ENCODE measurements at regions not wholly inside any gene's neighbourhood (a gene's known extent, or its start where the extent isn't known, plus 50 kb on each side); places are given as distances from the start of the nearest gene placed in this dataset.

DNA sequence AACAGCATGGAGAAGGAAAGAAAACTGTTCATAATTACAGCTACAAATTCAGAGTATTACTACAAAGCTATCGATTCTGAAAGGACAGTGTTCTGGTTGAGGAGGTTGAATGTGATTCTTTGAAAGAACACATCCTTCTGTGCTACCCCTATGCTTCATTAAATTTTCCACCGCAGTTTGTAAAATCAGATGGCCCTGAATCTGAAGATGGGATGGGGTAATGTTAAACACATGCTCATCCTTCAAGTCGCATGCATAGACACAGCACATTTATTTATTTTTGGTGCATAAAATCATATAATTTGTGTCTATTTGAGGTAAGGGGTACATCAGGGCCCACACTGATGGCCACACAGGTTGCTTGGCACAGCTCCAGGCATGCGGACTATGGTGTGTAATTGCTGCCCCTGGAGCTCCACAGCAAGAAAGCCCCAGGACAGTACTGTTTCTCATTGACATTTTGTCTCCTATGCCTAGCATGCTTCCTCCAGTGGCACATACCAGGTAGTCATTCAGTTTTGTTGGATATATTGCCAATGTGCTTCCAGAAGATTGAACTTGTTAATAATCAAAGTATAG lies 238.8 kb upstream of the TANK start:
- no peak for DNase-seq

DNA sequence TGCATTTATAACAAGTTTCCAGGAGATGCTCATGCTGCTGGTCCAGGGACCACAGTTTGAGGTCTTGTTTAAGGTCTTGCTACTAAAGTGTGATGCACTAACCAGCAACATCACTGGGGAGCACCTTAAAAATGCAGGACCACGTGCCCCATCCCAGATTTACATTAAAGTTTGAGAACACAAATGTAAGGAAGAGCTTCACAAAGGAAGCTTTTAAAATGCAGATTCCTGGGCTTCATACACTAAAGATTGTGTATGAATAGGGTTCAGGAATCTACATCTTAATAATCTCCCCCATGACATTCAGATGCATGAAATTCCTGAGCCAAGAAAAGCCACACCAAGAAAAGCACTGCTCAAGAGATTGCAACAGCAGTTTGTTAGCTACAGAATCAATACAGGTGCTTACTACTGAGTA lies 235.3 kb upstream of the TANK start:
- no peak for DNase-seq

DNA sequence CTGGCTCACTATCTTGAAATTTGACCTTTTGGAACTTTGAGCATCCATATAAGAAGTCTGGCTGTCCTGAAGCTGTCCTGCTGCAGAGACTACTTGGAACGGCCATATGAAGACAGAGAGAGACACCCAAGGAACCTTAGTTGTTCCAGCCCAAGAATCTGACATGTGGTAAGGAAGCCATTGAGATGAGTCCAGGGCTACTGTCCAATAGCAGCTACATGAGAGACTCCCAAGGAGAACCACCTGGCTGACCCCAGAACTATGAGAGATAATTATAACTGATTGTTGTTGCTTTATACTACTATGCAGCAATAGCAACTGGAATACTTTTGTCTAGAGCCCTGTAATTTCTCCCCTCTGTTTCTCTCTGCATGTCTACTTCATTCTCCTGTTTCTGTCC lies 234.3 kb upstream of the TANK start:
- DNase-seq: no peak

DNA sequence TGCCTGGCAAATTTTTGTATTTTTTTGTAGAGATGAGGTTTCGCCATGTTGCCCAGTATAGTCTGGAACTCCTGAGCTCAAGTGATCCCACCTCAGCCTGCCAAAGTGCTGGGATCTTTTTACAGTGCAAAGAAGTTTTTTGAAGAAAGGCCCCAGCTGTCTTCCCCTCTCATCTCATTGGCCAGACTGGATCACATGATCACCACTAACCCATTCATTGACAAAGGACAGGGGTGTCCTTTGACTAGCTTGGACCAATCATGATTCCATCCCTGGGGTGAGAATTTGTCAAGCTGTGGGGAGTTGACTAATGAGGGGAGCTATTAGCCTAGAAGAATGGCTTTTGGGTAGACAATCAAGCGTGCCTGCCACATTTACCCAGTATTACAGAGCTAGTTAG lies 232.9 kb upstream of the TANK start:
- no peak for DNase-seq

DNA sequence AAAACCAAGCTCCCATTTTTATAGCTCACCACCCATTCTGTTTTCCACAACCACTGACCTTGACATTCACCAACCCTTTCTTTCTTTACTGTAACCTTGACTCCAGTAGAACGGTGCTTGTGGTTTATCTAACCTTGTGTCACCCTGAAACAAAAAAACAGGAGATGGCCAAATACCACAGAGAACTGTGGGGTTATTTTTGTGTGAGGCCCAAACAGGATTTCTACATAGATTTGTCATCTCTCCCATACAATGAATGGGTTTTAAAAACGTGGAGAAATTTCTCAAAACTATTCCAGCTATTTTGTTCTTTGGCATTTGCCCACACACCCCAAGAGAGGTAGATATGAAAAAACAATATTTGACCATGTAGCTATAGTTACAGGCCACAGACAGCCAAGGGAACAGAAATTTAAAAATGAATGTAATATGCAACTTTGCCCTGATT lies 231.3 kb upstream of the TANK start:
- no peak for DNase-seq

DNA sequence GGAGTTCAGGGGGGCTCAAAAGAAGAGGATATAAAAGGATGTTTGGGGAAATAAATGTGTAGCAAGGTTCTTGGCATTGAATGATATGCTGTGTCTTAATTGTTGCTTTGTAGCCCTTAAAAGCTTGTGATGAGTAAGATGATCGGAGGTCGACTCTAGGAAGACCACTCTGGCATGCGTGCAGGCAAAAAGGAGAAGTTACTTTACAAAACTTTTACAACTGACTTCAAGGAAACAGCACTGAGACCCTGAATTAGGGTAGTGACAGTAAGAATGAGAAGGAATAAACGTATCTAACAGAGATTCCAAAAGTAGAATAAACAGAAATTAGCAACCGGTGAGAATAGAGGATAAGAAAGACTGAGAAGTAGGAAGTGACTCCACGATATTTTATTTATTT lies 228.7 kb upstream of the TANK start:
- no peak for DNase-seq

DNA sequence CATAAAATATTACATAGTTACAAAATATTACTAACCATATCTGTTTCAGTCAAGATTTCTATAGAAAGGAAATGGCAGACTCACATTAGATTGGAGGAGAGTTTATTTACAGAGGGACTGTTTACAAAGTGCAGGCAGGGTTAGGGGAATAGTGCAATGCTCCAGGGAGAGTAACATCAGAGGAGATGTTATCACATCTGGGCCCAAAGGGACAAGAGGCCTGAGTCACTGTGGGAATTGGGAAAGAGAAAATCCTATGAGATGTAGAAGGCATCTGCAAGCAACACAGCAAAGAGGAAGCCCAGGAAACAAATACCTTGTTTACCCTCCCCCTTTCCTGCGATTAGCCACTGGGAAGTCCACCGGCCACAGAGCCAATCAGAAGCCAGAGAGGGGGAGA lies 227.3 kb upstream of the TANK start:
- no peak for DNase-seq

DNA sequence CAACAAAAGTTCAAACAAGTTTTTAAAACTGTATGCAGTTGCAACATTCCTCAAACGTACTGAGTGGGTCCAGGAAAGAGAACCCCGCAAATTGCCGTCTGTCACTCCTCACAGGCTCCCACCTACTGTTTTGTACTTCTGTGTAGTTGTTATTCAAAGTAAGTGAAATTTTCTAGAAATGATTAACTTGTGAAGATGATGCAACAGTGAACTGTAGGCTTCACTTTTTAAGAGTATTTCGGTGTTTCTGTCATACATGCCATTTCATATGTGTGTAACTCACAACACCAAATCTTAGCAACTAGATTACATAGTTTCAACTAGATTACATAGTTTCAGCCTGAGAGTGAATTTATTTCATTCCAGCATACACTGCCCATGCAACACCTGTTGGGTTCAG lies 226.0 kb upstream of the TANK start:
- DNase-seq: no peak

DNA sequence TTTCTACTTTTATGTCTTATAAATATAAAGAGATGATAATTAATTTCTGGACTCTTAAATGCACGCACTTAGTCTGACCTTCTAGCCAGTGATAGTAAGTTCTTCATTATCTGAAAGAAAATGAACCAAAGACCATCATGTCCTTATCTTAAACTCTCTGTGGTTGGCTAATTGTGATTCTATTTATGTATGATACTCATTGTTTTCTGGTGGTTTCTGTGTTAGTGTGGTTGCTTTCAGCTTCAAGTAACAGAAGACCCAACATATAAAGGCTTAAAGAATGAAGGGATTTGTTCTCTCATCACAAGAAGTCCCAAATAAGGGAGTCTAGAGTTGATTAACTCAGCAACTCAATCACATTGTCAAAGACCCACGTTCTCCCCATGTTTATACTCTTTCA lies 225.2 kb upstream of the TANK start:
- no peak for DNase-seq

DNA sequence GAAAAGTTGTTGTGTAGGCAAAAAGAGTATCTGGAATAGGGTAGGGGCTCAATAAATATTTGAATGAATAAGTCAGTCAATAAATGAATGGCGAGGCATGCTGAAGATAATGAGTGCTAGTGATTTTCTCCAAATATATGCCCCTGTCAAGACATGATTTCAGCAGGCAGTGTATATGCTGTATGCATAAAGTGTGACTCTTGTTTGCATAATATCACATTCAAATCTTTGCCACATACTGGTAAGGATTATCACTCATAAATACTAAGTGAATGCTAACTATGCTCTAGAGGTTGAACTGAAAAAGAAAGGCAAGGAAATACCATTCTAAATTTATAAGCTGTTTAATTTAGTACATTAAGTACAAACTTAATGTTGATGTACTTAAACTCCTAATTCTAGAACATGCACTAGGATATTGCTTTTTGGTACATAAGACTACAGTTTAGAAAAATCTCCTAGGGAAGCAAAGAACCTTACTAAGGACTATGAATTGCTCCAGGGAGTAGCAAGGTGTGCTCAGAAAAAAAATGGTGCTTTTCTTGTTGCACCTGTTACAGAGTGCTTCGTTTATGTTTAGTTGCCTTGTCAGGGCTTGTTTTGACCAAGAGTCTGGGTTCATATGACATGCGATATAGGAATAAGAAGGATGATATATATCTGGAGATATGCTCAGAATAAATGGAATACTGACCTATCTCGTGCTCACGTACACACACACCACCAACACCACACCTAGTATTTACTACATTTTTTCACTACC lies 224.0 kb upstream of the TANK start:
- no peak for DNase-seq

DNA sequence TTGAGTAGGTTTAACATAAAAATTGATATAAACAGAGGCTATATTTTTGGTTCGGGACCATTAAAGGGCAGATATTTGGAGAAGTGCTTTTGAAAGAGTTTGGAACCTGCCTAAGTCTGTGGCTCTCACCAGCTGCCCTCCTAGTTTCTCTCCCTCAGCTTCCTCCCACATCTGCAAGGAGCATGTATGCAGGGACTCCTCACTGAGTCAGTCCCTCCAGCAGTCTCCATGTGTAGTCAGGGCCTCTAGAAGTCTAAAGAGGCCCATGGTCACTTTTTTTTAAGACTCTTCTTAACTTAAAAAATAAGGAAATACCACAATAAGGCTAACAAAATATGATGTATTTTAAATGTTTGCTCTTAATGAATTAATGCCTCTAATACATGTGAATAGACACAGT lies 220.0 kb upstream of the TANK start:
- no peak for DNase-seq

DNA sequence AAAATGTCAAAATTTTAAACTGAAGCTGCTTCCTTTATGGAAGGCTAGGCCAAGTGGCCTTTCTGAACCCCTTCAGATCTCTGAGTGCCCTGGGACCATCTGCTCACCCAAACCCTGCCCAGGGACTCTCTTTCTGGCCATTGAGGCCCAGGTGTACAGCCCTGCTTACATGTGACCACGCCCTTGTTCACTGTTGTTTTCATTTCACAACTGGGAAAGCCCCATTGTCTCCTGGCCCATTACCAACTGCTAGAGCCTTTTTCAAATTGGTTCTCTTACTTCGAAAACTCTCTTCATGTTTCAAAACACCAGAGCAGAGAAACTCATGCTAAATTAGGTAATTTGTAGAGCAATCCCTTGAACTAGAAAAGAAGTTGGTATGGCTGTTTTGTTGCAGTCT lies 219.5 kb upstream of the TANK start:
- no peak for DNase-seq

DNA sequence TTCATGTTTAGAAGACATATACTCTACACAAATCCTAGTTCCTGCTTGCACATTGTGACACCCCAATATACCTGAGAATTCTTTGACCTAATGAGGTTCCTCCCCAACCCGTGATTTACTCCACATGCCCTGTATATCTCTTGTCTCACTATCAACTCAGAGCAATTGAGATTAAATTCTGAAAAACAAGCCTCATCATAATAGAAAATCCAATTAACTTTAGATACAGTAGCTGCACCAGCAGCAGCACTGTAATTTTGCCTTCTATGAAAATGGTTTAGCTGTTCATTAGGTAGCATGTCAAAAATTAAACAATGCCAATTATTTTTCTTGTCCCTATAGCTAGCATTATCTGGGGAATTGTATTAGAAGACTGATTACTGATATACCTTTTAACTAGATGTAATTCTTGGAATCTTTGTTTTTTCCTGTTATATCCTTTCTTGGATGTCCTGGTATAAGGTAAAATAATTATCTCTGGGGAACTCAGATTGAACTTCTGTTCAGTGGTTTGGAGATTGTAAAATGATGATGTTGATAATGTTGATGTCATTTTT lies 218.9 kb upstream of the TANK start:
- DNase-seq: no peak

DNA sequence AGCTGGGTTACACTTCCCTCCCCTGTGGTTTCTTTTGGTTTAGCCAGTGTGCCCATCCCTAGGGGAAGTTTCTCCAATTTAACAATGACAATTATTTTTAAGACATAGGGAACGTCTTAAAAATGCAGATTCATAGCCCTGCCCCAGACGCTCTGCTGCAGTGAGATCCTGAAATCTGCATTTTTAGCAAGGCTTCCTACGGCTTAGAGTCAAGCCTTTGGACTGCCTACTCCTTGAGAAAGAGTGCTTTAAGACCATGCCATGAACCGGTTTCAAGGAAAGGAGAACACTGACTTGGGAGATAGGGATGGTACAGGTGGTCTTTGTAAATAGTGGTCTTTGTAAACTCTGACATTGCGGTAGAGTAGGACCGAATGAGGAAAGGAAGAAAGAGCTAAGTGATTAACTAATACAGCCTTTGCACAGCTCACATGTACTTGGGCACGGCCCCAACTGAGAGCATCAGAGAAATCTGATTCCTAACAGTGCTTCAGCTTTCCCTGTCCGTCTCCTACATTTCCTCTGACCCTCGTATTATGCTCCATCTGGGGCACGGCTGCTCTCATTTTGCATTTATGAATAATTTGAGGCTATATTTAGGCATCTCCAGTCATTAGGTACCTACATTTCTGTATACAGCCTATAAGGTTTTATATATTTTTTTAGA lies 217.6 kb upstream of the TANK start:
- DNase-seq: no peak

DNA sequence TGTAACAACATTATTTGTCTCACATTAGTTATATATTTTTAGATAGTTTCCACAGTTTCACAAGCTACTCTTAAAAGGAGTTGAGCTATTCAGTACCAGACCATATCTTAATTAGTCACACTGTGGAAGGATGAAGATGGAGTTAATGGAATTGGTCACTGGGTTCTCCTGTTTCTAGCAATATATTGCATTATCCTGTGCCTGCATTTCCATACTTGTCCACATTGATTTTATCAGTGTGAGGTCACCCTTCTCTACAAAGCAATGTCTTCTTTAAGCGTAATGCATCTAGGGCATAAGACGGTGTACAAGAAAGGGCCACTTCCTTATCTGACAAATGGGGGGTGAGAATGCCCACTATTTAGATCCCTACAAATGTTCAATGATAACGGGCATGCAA lies 216.8 kb upstream of the TANK start:
- no peak for DNase-seq

DNA sequence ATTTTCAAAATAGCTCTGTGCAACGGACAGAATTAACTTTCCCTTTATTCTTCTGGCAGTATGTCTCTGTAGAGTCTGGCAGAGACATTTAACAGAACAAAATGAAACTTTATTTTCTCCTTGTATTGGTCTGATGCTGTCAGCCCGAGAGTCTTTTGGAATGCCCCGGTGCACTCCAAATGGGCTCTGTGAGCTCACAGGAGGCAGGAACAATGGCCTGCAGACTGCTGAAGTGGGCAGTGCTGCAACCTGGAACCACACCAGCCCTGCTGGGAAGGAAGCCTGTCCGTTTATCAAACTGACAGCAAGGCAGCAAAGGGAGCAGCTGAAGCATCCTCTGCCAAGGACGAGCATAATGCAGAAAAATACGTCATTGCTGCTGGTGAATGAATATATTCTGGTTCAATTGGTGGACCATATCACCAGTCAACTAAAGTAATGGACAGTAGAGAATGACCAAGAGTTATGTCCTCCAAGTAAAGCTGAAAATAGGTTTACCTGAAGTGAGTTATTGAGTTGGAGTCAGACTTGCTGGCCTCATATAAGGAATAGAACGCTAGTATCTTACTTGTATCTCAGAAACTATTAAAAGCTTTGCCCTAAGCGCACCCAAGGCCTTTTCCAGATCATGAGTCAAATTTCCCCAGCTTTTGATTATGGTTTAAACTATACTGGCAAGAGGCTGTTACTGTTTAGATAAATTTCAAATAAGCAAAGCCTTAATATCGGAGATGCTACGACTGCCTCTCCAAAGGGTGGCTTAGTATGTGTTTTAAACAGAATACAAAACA lies 207.6 kb upstream of the TANK start:
- no peak for DNase-seq

DNA sequence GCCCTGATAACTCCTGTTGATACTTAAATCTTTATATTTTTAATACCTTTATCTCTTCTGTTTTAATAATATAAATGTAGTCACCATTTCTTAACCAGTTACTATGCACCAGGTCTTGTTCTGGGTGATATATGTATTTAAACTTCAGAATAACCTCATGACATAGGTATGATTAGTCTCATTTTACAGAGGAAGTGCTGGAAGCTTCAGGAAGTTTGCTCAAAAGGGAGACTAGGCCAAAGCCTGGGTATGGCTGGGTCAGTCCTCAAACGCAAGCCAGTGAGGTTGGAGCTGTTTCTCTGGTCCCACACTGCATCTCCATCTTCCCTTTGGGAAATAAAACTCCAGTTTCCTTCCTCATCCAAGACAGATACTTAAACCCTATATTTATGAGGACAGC lies 204.7 kb upstream of the TANK start:
- no peak for DNase-seq

DNA sequence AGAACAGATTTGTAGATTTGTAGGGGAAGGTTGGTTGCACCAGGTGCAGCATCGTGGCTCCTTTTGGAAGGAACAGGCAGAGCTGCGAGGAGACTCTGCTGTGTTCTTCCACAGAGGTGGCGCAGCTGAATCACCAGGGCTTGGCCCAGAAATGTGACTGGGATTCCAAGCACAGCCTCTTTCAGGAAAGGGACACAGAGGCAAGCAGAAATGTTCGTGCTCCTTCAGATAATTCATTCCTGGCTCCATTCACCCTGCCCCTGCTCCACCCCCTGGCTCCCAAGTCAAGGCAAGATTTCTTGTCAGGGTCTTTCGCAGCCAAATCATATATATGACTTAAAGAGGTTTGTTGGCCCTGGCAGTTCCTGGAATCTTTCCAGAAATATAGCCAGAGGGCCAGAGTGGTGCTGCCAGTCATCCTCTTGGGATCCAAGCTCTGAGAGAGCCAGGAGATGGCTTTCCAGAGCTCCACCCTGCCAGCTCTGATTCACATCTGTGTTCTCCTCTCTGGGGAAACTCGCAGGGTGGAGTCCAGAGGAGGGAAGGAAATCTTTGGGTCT lies 203.9 kb upstream of the TANK start:
- no peak for DNase-seq

DNA sequence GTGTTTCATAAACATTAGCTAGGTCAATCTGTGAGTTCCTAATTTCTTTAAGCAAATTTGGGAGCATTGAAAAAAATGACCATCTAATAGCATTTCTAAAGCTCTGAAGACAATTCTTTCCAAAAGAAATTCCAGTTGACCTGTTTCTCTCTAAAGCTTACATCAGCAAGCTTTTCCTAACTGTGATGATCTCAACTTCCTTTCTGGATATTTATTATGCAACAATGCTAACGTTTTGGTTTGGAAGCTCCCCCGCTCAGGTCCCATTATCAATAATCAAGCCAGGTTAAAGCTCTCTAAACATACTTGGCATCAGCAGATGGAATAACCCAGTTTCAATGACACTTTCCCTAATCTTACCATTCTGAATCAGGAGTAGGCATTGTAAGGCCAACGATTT lies 196.3 kb upstream of the TANK start:
- no peak for DNase-seq

DNA sequence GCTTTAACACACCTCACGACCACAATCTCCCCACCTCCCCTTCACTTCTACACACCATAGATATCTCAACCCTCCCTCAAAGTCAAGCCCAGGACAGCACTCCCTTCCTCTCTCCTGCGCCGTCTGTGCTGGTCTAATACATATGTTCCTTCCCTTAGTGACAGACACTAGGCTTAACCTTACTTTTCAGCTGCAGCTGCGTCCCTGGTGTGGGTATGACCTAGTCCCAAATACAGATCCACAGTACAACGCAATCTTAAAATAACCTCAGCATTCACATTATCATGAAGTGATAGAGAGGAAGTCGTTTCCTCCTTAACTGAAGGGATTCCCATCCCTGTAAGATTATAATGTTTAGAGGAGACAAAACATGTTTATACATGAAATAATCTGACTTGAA lies 192.7 kb upstream of the TANK start:
- DNase-seq: no peak

DNA sequence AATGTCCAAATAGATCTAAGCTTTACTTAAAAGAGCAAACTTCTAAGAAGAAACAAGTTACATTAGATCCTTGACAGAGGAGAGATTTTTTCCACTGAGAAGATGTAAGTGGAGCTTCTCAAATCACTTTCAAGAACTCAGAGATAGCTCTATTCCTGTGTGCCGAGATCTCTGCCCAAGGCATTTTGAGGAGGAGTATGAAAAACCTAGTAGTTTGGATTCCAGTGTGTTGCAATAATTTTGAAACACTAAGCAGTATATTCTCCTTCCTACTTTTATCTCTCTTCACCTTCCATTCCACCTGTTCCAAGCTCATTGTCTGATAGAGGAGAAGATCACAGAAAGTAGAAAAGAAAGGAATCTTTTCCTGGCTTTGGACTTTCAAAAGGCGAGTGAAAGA lies 192.0 kb upstream of the TANK start:
- no peak for DNase-seq

DNA sequence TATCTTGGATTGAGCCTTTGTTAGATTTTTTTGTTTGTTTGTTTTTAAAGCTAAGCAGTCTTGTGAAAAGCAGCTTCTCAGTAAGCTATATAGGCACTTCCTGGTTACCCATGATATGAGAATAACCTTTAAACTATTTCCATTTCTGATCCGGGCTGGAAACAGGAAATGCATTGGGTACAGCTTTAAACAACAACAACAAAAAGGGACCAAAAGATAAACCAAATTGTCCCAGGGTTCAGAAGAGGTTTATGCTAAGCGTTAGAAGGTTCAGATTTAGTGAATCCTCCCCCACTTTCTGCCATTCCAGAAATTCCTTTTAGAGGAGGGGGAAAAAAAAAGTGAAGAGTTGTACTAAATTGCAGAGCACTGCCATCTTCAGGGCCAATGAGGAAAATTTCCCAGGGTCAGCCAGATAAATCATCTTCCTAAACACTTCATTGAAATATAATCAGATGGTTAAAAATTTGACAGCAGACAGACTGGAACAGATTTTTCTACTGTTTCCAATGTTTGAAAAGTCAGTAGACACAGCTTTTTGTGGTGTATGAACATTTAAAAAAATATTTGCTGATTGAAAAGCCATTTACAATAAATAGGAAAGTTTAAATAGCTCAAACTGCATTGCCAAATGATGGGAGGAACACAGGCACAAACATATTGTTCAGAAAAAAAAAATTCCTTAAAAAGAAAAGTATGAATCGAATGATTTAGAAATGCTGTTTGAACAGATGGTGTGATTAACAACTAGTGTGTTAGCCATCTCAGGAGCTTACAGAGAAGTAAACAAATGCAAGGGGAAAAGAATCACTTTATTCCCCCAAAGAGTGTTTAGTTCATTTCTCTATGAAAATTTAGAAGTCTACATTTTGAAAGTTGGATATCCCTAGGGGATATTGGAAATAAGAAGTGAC lies 189.9 kb upstream of the TANK start:
- no peak for DNase-seq

All from stimulated activated CD4-positive, alpha-beta T cell treated with anti-CD3 and anti-CD28 coated beads, Interleukin-2, amount 100 ng/mL, for 24 hours (primary cell).